GM19395 (cell line): ENCODE measurements at regions not wholly inside any gene's neighbourhood (a gene's known extent, or its start where the extent isn't known, plus 50 kb on each side); places are given as distances from the start of the nearest gene placed in this dataset.

Source experiments
- ATAC-seq: cut with Tn5 transposase; IDR thresholded peaks from one replicate; pipeline ENCODE4 v1.9.1; 2021; ENCODE audit warnings: mild to moderate bottlenecking, moderate library complexity; ENCODE audit not compliant: unreplicated experiment

DNA sequence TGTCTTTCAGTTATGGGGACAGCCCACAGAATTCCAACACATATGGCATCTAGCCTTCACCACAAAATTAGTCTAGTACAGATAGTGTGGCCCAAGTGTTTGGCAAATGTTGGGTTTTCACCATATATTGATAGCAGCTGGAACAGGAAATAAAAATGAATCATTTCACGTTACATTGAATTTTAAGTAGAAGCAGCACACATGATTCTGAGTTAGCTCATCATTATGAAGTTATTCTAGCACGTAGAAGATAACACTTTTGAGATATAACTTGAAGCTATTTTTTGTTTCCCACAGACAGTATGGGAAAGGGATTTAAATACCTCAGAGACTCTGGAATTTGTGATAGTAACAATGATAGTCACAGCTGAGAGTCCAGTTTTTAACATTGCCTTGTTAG, 118.7 kb downstream of the FAT4 start:
- no peak for ATAC-seq

GRCh38 chr4:125434136-125434535, 119.4 kb downstream of the FAT4 start:
- ATAC-seq, result no peak

GRCh38 chr4:125440814-125441213, 126.1 kb downstream of the FAT4 start:
- ATAC-seq, result no peak

DNA sequence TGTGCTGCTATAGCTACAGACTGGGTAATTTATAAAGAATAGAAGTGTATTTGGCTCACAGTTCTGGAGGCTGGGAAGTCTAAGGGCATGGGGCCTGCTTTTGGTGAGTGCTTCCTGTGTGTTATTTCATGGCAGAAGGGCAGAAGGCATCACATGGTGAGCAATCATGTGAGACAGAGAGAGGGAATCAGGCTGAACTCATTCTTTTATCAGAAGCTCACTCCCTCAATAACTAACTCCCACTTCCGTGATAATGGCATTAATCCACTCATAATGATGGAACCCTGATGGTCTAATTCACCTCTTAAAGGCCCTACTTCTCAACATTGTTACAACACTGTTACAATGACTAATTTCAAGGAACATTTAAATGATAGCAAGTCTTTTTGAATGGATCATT, 129.4 kb downstream of the FAT4 start:
- ATAC-seq, result no peak

GRCh38 chr4:125445525-125445924, 130.8 kb downstream of the FAT4 start:
- ATAC-seq, result no peak

DNA sequence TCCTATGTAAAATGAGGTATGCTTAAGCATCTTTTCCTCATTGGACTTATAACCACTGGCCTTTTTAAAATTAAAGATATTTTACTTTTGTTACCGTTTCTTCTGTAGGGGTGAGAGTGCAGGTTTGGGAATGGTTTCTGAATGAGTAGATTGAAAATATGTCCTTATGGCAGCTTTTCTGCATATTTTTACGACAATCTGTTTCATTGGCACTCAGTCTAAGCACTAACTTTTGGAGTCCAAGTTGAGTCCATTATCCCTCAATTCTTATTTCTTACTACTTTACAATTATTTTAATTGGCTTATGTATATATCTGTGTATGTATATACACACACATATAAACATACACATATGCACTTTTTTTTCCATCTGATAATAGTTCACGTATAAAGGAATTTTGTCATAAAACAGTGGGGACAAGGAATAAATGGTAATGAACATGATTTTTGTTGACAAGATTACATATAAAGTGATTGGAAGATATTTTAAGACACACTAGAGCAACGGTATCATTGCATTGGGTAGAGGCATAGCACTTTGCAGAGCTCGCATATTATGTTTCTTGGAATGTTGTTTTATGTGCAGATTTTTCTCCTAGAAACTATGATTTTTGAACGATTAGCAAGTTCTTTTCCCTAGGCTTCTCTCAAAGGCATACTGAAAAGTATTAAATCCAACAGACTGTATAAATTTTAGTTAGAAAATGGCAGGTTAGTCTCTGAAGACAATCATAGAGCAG, 133.0 kb downstream of the FAT4 start:
- no peak for ATAC-seq

- no peak for ATAC-seq
These were observed 141.3 kb downstream of the FAT4 start for GRCh38 chr4:125456075-125456474.

DNA sequence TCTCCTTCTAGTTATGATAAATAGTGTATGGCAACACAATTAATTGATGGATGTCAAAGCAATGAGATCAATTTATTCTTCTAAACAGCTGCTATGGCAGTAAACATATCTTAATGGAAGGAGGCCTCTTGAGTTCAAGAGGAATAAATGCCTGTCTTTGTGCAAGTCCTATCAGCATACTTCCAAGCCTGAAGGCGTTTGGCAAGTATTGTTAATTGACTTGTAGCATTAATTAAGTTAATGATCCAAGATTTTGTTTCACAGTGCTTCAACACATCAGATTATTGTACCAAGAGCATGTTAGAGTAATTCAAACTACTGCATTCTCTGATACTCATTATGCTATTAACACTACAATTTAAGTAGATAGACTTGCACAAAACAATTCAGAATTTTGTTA, 144.8 kb downstream of the FAT4 start:
- ATAC-seq, result no peak

GRCh38 chr4:125461676-125462363, 147.1 kb downstream of the FAT4 start:
- ATAC-seq, result no peak

- no peak for ATAC-seq
These were observed 149.4 kb downstream of the FAT4 start for GRCh38 chr4:125464146-125464545.

GRCh38 chr4:125481334-125482045, 166.7 kb downstream of the FAT4 start:
- ATAC-seq, result no peak

DNA sequence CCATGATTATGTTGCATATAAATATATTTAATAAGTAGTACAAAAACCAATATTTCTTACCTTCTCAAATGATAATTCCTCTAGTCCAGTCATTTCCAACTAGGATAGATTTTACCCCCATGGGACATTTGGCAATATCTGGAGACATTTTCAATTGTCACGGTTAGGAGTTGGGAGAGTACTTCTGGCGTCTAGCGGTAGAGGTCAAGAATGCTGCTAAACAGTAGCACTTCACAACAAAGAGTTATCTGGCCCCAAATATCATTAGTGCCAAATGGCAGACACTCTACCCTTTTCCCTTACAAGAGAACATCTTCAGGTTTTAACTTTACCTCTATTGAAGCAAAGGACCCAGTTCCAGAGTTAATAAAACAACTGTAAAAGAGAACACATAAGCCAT, 168.1 kb downstream of the FAT4 start:
- no peak for ATAC-seq

DNA sequence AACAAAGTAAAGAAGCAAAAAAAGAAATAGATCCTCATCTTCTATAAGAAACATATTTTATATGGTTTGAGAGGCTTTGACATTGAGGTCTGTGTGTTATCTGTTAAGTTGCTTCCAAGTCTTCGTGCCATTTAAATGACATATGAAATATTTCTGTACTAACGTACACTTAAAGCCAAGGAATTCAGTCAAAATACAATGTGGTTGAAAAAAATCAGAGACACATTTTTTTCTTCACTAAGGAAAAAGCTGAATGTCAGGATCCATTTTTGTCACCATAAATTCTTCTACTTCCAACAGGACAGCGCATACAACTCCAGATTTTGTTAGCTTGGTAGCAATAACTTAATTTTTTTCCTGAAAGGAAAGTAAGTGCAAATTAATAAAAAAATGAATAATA, 168.5 kb downstream of the FAT4 start:
- no peak for ATAC-seq

DNA sequence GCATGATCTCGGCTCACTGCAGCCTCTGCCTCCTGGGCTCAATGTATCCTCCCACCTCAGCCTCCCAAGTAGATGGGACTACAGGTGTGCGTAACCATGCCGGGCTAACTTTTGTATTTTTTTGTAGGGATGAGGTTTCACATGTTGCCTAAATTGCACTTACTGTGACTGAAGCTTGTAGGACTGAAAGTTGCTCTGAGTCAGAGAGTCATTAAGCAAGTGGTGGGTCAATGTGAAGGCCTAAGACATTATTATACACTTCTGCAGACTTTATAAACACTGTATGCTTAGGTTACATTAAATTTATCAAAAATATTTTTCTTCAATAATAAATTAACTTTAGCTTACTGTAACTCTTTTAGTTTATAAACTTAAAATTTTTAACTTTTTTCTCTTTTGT, 170.2 kb downstream of the FAT4 start:
- ATAC-seq, result no peak

- ATAC-seq, result no peak
These were observed 171.6 kb downstream of the FAT4 start for GRCh38 chr4:125486351-125486750.

DNA sequence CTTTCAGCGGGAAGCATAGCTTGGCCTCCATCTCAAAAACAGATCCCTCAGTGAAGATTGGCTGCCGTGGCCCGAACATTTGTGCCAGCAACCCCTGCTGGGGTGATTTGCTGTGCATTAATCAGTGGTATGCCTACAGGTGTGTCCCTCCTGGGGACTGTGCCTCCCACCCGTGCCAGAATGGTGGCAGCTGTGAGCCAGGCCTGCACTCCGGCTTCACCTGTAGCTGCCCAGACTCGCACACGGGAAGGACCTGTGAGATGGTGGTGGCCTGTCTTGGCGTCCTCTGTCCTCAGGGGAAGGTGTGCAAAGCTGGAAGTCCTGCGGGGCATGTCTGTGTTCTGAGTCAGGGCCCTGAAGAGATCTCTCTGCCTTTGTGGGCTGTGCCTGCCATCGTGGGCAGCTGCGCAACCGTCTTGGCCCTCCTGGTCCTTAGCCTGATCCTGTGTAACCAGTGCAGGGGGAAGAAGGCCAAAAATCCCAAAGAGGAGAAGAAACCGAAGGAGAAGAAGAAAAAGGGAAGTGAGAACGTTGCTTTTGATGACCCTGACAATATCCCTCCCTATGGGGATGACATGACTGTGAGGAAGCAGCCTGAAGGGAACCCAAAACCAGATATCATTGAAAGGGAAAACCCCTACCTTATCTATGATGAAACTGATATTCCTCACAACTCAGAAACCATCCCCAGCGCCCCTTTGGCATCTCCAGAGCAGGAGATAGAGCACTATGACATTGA, 175.4 kb downstream of the FAT4 start:
- ATAC-seq, result no peak

- ATAC-seq, result no peak
These were observed 178.2 kb downstream of the FAT4 start for GRCh38 chr4:125492957-125493356.

DNA sequence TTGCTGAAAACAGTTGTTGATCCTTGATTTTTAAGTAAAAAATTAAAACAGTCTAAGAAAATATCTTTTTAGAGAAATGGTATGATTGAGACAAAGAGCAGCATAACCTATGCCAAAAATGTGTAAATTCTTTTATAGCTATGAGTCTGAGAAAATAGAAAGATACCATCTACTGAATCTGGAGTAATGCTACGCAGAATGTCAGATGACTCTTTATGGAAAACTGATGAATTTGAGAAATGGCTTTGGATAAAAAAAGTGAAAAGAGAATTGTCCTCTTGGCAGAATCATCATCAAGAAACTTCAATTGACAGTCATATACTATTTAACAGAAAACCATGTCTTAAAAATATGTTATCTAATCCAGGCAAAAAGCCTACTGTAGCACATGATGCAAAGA, 183.1 kb downstream of the FAT4 start:
- ATAC-seq, result no peak

GRCh38 chr4:125498981-125499380, 184.2 kb downstream of the FAT4 start:
- no peak for ATAC-seq

GRCh38 chr4:125501090-125501489, 186.3 kb downstream of the FAT4 start:
- ATAC-seq, result no peak

- no peak for ATAC-seq
These were observed 186.8 kb downstream of the FAT4 start for GRCh38 chr4:125501568-125501967.
